ENCODE measurements at regions not wholly inside any gene's neighbourhood (a gene's known extent, or its start where the extent isn't known, plus 50 kb on each side); places are given as distances from the start of the nearest gene placed in this dataset.

DNA sequence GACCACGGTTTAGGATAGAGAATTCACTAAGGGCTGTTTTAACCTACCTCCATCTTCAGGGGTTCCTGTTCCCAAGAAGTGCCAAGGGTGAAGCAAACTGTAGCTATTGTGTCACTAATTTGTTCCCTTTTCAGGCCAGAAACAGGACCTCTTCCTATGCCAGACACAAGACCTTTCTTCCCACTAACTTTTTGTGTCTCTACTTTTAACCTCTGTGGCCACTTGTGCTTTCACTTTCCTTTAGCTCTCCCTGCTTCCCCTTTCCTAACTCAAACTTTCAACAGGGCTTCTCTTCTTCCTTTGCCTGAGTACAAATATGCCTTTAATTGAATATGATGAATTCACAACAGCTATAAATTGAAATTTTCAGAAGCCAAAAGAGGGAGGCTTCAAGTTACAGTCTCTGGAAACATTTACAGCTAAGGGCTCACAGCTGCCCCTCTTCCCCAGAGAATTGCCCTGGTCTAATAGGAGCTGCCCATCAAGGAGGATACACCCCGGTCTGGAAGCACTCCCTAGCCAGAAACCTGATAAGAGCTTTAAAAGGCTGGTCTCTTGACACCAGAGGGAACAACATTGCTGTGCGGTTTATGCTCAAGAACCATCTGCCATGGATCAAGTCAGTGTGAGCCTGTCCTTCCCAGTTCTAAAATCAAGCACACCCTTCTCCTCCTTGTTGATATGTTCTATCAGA, 61.7 kb upstream of the PLS3 start:
- Mint-ChIP-seq H3K27me3 (ENCODE audit: unreplicated experiment) (no peaks in the 10 kb centered on the region), H3K27ac (ENCODE audit: unreplicated experiment) (no peak overlapping the region), H3K9me3 (ENCODE audit: low read depth, unreplicated experiment) (no peaks in the 10 kb centered on the region), H3K4me1 (ENCODE audit: low read depth, unreplicated experiment) (no peaks in the 10 kb centered on the region), H3K4me3 (ENCODE audit: low read depth, unreplicated experiment) (no peak overlapping the region), H3K36me3 (ENCODE audit: insufficient read depth, unreplicated experiment) (no peaks in the 10 kb centered on the region)
- CTCF ChIA-PET = no interaction called here
- intact Hi-C loops (cut with micrococcal nuclease; ENCODE audit: unreplicated experiment) = no loop called here
- TF ChIP-seq CTCF (IDR thresholded peaks at IDR 0.05; ENCODE audit: unreplicated experiment) = no peak
- no TSS peak for BruUV-seq (replicated peaks)
- no peak for DNase-seq

- Mint-ChIP-seq H3K27me3 (ENCODE audit: unreplicated experiment) (no peaks in the 10 kb centered on the region), H3K4me1 (ENCODE audit: low read depth, unreplicated experiment) (no peaks in the 10 kb centered on the region), H3K9me3 (ENCODE audit: low read depth, unreplicated experiment) (no peaks in the 10 kb centered on the region), H3K36me3 (ENCODE audit: insufficient read depth, unreplicated experiment) (no peaks in the 10 kb centered on the region), H3K4me3 (ENCODE audit: low read depth, unreplicated experiment) (no peak overlapping the region), H3K27ac (ENCODE audit: unreplicated experiment) (no peak overlapping the region)
- no peak for DNase-seq
- BruUV-seq (replicated peaks) = no TSS peak
- intact Hi-C loops (cut with micrococcal nuclease; ENCODE audit: unreplicated experiment) = no loop called here
- CTCF ChIA-PET = no interaction called here
- no peak for TF ChIP-seq CTCF (IDR thresholded peaks at IDR 0.05; ENCODE audit: unreplicated experiment)
Measured at GRCh38 chrX:115503099-115503498, 57.9 kb upstream of the PLS3 start.

GRCh38 chrX:115504167-115504566, 56.8 kb upstream of the PLS3 start:
- Mint-ChIP-seq H3K27me3 (ENCODE audit: unreplicated experiment) (no peaks in the 10 kb centered on the region), H3K4me1 (ENCODE audit: low read depth, unreplicated experiment) (no peaks in the 10 kb centered on the region), H3K9me3 (ENCODE audit: low read depth, unreplicated experiment) (no peaks in the 10 kb centered on the region), H3K27ac (ENCODE audit: unreplicated experiment) (no peak overlapping the region), H3K36me3 (ENCODE audit: insufficient read depth, unreplicated experiment) (no peaks in the 10 kb centered on the region), H3K4me3 (ENCODE audit: low read depth, unreplicated experiment) (no peak overlapping the region)
- no TSS peak for BruUV-seq (replicated peaks)
- intact Hi-C loops (cut with micrococcal nuclease; ENCODE audit: unreplicated experiment) = no loop called here
- no peak for DNase-seq
- TF ChIP-seq CTCF (IDR thresholded peaks at IDR 0.05; ENCODE audit: unreplicated experiment) = no peak
- CTCF ChIA-PET = no interaction called here
